ENCODE measurements at regions not wholly inside any gene's neighbourhood (a gene's known extent, or its start where the extent isn't known, plus 50 kb on each side); places are given as distances from the start of the nearest gene placed in this dataset.

DNA sequence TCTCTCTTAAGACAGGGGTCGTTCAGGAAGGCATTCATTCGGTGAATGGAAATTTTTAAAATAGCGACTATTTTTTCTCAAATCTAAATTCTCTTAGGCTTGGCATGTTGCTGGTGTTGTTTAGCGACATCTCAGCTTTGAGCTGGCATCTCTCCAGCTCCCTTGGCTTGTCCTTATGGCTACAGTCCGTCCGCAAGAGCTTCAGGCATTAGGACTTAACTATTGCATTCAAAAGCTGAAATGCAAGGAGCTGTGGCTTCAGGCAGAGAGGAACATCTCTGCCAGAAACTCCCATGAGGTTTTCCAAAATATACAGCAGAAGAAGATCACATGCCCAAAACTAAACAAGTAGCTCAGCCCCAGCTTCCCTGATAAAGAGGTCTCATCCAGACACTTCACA lies 578.5 kb downstream of the EFNB2 start:
- H3K4me1 Mint-ChIP-seq: peaks cover 9% of the 10 kb centered on the region

DNA sequence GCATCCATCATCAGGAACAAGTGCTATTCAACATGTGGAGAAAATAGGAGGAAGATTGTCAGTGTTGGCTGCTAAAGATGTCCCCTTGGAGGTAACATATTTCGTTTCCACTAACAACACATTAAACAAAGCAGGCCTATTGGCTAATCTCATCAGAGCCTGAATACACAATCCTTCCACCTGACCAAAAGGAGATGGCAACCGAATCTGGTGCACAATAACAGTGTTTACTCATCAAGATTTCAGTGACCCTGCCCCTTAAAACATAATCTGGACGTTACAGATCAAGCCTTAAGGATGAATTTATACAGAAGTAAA lies 582.5 kb downstream of the EFNB2 start:
- TF ChIP-seq, protein P1, sequence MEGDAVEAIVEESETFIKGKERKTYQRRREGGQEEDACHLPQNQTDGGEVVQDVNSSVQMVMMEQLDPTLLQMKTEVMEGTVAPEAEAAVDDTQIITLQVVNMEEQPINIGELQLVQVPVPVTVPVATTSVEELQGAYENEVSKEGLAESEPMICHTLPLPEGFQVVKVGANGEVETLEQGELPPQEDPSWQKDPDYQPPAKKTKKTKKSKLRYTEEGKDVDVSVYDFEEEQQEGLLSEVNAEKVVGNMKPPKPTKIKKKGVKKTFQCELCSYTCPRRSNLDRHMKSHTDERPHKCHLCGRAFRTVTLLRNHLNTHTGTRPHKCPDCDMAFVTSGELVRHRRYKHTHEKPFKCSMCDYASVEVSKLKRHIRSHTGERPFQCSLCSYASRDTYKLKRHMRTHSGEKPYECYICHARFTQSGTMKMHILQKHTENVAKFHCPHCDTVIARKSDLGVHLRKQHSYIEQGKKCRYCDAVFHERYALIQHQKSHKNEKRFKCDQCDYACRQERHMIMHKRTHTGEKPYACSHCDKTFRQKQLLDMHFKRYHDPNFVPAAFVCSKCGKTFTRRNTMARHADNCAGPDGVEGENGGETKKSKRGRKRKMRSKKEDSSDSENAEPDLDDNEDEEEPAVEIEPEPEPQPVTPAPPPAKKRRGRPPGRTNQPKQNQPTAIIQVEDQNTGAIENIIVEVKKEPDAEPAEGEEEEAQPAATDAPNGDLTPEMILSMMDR (IDR thresholded peaks at IDR 0.05; ENCODE audit: unreplicated experiment): no peak
- H3K27ac Mint-ChIP-seq: no peak overlapping the region

More for the DNA sequence above, 578.5 kb downstream of the EFNB2 start:
- no peak overlapping the region for H3K27ac Mint-ChIP-seq
- H3K27me3 Mint-ChIP-seq (ENCODE audit: low read depth): no peaks in the 10 kb centered on the region
- no peak overlapping the region for H3K4me3 Mint-ChIP-seq
- peaks cover 13% of the 10 kb centered on the region for H3K9me3 Mint-ChIP-seq
- H3K36me3 Mint-ChIP-seq: no peaks in the 10 kb centered on the region
- TF ChIP-seq, protein P1 (IDR thresholded peaks at IDR 0.05; ENCODE audit: unreplicated experiment): no peak
- DNase-seq (ENCODE audit: low spot score in 2 of 2, unreplicated experiment in 2 of 2): no peak

DNA sequence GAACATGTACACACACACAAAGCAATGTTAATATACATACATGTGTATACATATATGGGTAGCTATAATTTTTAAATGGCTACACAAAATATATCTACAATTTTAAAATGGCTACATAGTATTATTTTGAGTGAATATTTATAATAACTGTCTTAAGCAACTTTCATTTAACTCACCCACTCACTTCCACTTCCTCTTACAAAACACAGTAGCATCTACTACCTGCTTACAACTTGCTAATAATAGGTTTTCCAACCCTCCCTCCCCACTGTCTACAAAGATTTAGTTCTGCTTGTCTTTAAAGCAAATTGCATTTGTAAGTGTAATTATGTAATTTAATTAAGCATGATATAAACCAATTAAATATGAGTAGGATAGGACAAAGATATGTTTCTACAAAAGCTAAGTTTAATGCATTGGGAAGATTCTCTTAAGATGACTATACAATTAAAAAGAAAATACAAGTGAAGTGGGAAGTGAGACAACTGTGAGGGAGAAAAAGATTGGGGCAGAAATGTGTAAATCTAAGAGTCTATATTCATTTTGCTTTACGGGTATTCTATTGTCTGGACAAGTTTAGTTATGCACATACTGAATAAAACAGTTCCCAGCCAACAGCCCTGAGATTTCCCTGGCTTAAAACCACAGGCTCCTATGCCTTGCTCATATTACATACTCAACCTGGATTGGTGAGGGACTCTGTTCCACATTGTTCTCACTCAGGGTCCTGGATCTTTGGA lies 583.1 kb downstream of the EFNB2 start:
- Mint-ChIP-seq H3K27ac (no peak overlapping the region), H3K4me3 (no peak overlapping the region), H3K9me3 (peaks cover 8% of the 10 kb centered on the region), H3K36me3 (no peaks in the 10 kb centered on the region), H3K27me3 (ENCODE audit: low read depth) (no peaks in the 10 kb centered on the region), H3K4me1 (peaks cover 5% of the 10 kb centered on the region)
- TF ChIP-seq, protein P1 (IDR thresholded peaks at IDR 0.05; ENCODE audit: unreplicated experiment): no peak
- DNase-seq (ENCODE audit: low spot score in 2 of 2, unreplicated experiment in 2 of 2): no peak

More for the DNA sequence above, 582.5 kb downstream of the EFNB2 start:
- H3K9me3 Mint-ChIP-seq: peaks cover 8% of the 10 kb centered on the region
- peaks cover 5% of the 10 kb centered on the region for H3K4me1 Mint-ChIP-seq
- no peaks in the 10 kb centered on the region for H3K27me3 Mint-ChIP-seq (ENCODE audit: low read depth)
- H3K4me3 Mint-ChIP-seq: no peak overlapping the region
- H3K36me3 Mint-ChIP-seq: no peaks in the 10 kb centered on the region
- DNase-seq (ENCODE audit: low spot score in 2 of 2, unreplicated experiment in 2 of 2): no peak

DNA sequence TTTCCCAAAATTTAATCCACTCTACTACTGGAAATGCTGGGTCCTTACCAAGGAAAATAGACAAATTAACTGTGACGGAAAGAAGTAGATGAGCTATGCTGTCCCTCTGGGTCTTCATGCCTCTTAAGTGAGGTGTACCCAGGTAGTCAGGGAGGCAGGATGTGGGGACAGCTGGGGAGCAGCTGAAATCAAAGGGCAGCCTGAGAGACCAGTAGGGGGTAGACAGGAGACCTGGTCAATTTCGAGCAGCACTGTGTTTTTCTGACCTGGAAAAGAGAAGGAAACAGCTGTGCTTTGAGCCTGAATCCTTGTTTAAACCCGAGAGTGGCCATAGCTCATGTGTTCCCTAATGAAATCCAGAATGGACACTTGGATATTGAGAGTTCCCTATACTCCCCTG lies 587.3 kb downstream of the EFNB2 start:
- peak overlapping the region; percentile 72 for H3K27ac Mint-ChIP-seq
- no peaks in the 10 kb centered on the region for H3K27me3 Mint-ChIP-seq (ENCODE audit: low read depth)
- H3K4me1 Mint-ChIP-seq: no peaks in the 10 kb centered on the region
- no peak overlapping the region for H3K4me3 Mint-ChIP-seq
- DNase-seq (ENCODE audit: low spot score in 2 of 2, unreplicated experiment in 2 of 2): no peak
- H3K9me3 Mint-ChIP-seq: peaks cover 15% of the 10 kb centered on the region
- H3K36me3 Mint-ChIP-seq: no peaks in the 10 kb centered on the region
- TF ChIP-seq, protein P1 (IDR thresholded peaks at IDR 0.05; ENCODE audit: unreplicated experiment): no peak

DNA sequence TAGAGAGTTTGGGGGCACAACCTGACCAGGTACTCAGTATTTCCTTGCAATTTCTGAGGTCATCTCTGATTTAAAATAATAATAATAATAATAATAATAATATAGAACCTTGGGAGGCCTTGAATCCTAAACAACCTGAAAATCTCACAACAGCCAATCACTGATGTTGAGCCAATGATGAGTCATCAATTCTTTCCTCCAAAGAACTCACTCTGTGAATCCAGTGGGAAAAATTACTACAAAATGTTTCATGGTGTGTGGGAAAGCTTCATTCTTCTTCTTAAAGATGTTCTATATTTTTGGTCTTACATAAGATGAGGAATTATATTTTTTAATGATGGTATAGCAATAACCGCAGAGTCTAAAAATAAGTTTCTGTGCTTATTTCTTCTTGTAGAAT lies 594.6 kb downstream of the EFNB2 start:
- Mint-ChIP-seq H3K27me3 (ENCODE audit: low read depth) (no peaks in the 10 kb centered on the region), H3K4me3 (no peak overlapping the region), H3K36me3 (no peaks in the 10 kb centered on the region), H3K4me1 (peaks cover 6% of the 10 kb centered on the region), H3K27ac (no peak overlapping the region), H3K9me3 (peaks cover 13% of the 10 kb centered on the region)
- DNase-seq (ENCODE audit: low spot score in 2 of 2, unreplicated experiment in 2 of 2): no peak
- TF ChIP-seq, protein P1 (IDR thresholded peaks at IDR 0.05; ENCODE audit: unreplicated experiment): no peak
